A549 (cell line): ENCODE measurements at regions not wholly inside any gene's neighbourhood (a gene's known extent, or its start where the extent isn't known, plus 50 kb on each side); places are given as distances from the start of the nearest gene placed in this dataset.

Experiments
- CEBPB ChIP-seq, 2 experiments: fragments of >200 bp in 1 of 2; sonication (Bioruptor Twin) in 1 of 2; formaldehyde crosslinking in 1 of 2; IDR thresholded peaks; 2 replicates each; pipeline ENCODE4 v1.6.1; 2012 to 2016
- JUNB ChIP-seq: fragments of >200 bp; sonication (Bioruptor Twin); formaldehyde crosslinking; IDR thresholded peaks from 2 replicates; pipeline ENCODE4 v1.6.1; 2016
- MAZ ChIP-seq: fragments of 150-350 bp; IDR thresholded peaks from 2 replicates; pipeline ENCODE4 v1.6.1; 2014; ENCODE audit warnings: antibody characterized with exemption, low read depth, low read length, borderline replicate concordance
- POLR2A ChIP-seq: IDR thresholded peaks from 2 replicates; pipeline ENCODE4 v1.6.1; 2012; ENCODE audit warnings: mild to moderate bottlenecking, low read length
- RARB ChIP-seq: fragments of 250-450 bp; sonication (Bioruptor Pico); IDR thresholded peaks from 2 replicates; pipeline ENCODE4 v1.8.0; 2021; ENCODE audit warnings: mild to moderate bottlenecking, moderate library complexity
- ZSCAN20 ChIP-seq: fragments of 250-450 bp; sonication (Bioruptor Pico); IDR thresholded peaks from 2 replicates; pipeline ENCODE4 v1.8.0; 2022; ENCODE audit warnings: mild to moderate bottlenecking, moderate library complexity
- TF ChIP-seq, protein P1 (sequence below): fragments of >200 bp; sonication (Bioruptor Twin); formaldehyde crosslinking; IDR thresholded peaks from 3 replicates; pipeline ENCODE4 v1.5.1; 2016
- TF ChIP-seq, protein P2 (sequence below): IDR thresholded peaks from 2 replicates; pipeline ENCODE4 v1.6.1; 2012

DNA sequence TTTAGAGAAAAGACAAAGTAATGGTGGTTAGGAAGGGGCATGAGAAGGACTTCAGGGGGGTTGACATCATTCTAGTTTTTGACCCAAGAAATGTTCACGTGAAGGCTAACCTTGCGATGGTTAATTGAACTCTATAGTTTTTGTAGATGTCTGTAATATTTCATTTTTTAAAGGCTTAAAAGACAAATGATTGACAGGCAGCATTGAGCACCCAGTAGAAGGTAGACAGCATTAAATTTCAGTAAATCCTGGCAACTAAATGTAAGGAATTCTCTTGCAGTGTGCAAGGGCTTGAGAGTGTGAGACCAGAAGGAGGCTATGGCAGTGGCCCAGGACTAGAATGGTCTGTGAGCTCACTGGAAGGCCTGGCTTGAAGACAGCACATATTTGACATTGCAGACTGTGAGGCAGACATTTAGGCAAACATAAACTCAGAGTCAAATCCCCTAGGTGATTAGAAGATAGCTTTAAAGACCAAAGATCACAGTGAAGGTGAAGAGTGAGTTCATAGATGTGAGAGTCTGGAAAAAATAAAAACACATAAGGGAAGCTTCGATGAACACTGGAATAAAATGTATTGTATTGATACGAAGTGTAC lies 100.1 kb upstream of the MAP4K4 start:
- TF ChIP-seq CEBPB (IDR thresholded peaks at IDR 0.05) (no peak), ZSCAN20 (CRISPR knock-in tag) (no peak), JUNB (no peak), POLR2A (no peak), MAZ (no peak), RARB (CRISPR knock-in tag) (no peak)
- TF ChIP-seq, protein P1, sequence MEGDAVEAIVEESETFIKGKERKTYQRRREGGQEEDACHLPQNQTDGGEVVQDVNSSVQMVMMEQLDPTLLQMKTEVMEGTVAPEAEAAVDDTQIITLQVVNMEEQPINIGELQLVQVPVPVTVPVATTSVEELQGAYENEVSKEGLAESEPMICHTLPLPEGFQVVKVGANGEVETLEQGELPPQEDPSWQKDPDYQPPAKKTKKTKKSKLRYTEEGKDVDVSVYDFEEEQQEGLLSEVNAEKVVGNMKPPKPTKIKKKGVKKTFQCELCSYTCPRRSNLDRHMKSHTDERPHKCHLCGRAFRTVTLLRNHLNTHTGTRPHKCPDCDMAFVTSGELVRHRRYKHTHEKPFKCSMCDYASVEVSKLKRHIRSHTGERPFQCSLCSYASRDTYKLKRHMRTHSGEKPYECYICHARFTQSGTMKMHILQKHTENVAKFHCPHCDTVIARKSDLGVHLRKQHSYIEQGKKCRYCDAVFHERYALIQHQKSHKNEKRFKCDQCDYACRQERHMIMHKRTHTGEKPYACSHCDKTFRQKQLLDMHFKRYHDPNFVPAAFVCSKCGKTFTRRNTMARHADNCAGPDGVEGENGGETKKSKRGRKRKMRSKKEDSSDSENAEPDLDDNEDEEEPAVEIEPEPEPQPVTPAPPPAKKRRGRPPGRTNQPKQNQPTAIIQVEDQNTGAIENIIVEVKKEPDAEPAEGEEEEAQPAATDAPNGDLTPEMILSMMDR: no peak
- TF ChIP-seq, protein P2, sequence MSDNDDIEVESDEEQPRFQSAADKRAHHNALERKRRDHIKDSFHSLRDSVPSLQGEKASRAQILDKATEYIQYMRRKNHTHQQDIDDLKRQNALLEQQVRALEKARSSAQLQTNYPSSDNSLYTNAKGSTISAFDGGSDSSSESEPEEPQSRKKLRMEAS: no peak
